HG02938 (cell line): ENCODE measurements at regions not wholly inside any gene's neighbourhood (a gene's known extent, or its start where the extent isn't known, plus 50 kb on each side); places are given as distances from the start of the nearest gene placed in this dataset.
"Not testable (repeated sequence)": the region's sequence is repeated elsewhere in the genome, so short reads cannot be mapped to it uniquely, and the experiment has no call there.

ENCODE experiments used
- ATAC-seq: cut with Tn5 transposase; IDR thresholded peaks from one replicate; pipeline ENCODE4 v1.9.1; 2021; ENCODE audit warnings: mild to moderate bottlenecking, moderate library complexity; ENCODE audit not compliant: unreplicated experiment

DNA sequence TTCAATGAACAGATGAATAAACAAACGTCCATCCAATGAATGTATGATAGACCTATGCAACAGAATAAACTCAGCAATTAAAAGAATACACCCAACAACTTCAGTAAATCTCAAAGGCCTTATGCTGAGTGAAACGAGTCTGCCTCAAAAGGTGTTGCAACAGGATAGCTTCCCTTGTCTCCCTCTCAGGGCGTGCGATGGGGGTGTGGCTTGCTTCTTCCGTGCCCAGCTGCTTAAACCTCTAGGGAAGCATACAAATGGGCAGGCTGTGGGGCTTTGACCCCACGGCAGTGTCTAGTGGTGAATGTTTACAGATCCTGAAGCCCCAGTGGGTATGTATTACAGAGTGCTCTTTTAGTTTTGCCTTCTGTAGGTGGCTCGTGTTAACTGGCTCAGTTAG lies 87.0 kb upstream of the CCL21 start:
- no peak for ATAC-seq

DNA sequence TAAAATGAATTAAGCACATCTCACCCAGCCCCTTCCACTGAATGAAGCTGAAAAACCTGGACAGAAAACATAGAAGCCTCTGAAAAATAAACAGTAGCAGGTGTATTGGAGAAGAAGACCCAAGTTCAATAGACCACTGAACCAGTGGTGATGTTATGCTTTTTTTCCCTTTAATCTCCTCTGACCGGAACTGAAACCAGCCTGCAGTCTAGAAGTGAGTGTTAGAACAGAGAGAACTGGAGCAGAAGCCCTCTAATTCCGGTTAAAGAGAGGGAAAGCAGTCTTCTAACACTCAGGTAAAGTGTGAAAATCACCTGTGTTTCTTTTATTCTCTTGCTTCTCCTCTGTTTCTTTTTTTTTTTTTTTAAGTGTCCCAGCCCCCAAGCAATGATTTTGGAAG lies 83.5 kb upstream of the CCL21 start:
- no peak for ATAC-seq

DNA sequence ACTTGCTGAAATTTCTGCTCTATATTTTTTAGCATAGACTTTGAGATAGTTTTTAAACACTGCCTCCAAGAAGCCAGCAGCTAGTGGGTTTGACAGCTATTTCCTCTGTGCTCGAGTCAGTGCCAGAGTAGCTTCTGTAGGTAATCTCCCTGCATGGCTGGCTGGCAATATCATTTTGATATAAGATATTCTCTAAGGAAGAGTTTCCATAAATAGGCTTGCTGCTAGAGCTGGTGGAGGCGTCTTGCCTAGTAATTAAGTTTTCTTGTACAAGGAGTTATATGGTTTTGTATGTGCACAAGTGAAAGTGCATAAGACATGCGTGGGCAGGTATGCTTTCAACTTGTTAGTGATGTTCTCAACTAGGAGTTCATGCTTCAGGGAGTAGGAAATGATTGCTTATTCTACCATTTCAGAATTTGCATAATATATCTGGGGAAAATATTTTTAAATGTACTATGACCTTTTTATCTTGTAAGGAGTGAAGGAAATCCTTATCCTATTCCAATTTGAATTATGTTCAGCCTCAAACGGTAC lies 74.1 kb upstream of the CCL21 start:
- no peak for ATAC-seq

DNA sequence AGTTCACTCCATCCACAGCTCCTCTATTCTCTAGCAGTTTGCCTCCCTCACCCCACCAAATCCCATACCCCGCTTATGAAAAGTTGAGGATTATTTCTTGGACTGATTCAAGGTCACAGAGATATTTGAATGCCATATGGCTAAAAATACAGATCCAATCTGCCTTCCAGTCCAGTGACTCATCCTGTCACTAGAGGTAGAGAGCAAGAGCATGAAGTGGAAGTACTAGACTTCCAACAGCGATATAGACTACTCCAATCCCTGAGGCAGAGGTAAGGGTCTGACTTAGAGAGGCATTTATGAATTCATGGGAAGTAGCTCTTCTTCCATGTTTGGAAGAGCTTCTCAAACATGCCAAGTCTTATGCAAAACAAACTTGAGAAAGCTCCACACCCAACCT lies 72.4 kb upstream of the CCL21 start:
- ATAC-seq = no peak

DNA sequence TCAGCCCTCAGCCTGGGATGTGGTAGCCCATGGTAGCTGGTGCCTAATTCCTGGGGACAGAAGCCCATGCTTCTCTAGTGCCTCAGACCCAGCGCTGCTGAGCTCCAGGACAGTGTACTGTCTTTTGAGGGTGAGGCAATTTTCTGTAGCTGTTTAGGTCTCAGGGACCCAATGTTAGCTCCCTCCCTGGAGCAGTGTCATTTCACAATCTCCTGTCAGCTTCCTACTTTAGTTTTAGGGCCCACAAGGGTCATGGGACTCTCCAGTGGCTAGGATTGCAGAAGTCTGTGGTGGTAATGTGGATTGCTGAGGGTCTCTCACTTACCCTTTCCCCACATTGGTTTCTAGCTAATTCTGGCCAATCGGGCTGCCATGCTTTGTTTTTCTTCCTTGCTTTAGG lies 67.7 kb upstream of the CCL21 start:
- ATAC-seq = no peak

DNA sequence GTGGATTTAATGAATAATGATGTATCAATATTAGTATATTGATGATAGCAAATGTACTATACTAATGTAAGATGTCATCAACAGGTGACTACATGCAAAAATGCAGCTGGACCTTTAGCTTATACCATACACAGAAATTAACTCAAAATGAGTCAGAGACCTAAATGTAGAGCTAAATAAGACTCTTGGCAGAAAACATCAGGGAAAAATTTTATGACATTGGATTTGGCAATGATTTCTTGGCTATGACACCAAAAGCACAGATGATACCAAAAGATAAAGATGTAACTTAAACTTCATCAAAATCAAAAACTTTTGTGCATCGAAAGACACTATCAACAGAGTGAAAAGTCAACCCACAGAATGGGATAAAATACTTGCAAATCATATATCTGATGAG lies 64.0 kb upstream of the CCL21 start:
- ATAC-seq = no peak

DNA sequence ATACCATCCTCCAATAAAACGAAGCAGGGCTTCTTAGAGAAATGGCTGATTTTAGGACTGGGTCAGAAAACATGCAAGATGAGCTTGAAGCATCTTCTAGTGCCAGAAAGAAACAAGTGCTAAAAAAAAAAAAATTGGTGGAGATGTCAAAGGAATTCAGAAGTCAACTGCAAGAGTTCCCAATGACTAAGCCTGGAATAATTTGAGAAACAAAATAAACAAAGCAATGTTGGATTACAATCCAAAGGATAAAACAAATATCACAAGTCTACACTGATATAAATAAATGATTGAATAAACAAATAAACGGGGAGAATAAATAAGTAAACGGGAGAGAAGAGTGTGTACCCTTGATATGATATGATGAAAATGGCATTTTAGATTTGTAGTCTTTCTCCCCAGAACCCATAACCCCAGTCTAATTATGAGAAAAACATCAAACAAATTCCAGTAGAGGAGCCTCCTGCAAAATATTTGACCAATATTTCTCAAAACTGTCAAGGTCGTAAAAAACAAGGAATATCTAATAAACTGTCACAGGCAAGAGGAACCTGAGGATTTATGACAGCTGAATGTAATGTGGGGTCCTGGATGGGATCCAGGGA lies 63.5 kb upstream of the CCL21 start:
- ATAC-seq = no peak

DNA sequence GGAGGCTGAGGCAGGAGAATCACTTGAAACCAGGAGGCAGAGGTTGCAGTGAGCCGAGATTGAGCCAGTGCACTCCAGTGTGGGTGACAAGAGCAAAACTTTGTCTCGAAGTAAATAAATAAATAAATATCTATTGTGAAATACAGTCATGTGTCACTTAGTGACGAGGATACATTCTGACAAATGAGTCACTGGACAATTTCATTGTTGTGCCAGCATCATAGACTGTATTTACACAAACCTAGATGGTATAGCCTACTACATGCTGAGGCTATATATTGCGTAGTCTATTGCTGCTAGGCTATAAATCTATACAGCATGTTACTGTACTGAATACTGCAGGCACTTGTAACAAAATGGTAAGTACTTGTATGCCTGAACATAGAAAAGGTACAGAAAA lies 61.1 kb upstream of the CCL21 start:
- ATAC-seq = no peak

DNA sequence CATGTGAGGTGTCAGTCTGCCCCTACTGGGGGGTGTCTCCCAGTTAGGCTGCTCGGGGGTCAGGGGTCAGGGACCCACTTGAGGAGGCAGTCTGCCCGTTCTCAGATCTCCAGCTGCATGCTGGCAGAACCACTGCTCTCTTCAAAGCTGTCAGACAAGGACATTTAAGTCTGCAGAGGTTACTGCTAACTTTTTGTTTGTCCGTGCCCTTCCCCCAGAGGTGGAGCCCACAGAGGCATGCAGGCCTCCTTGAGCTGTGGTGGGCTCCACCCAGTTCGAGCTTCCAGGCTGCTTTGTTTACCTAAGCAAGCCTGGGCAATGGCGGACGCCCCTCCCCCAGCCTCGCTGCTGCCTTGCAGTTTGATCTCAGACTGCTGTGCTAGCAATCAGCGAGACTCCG lies 57.2 kb upstream of the CCL21 start:
- not testable (repeated sequence) for ATAC-seq

DNA sequence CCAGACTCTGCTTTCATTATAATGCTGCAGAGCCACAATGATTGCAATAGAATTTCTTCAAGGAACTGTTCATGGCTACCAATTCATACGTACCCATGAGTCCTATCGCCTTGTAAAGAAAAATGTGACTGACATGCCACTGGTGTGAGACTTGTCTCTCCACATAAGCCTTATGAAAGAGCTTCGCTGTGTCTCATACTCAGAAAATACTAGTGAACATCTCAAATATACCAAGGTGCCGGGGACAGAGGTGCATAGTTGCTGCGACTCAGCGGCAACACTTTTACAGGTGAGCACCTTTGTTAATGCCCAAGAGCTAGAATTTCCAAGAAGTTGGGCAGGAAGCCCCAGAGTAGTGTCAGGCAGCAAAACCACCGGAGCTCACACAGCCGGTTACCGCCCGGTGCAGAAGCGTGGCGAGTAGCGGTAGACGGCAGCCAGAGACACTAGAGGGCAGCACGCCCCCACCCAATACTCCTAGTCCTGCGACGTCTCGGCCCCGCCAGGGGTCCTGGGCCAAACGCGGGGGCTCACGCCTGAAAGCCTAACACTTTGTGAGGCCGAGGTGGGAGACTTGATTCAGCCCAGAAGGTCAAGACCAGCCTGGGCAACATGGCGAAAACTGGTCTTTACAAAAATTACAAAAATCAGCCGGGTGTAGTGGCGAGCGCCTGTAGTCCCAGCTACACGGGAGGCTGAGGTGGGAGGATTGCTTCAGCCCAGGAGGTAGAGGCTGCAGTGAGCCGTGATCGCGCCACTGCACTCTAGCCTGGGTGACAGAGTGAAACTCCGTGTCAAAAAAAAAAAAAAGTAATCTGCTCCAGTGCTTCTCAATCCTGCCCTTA lies 50.5 kb upstream of the CCL21 start:
- not testable (repeated sequence) for ATAC-seq
